ENCODE measurements at regions not wholly inside any gene's neighbourhood (a gene's known extent, or its start where the extent isn't known, plus 50 kb on each side); places are given as distances from the start of the nearest gene placed in this dataset.

GRCh38 chrX:110851780-110852179 lies 56.2 kb upstream of the CHRDL1 start:
- dilution Hi-C loops (cut with MboI; ENCODE audit: extremely low pct_ligation_motif_present, low sequenced_read_pairs) (no loop called here), intact Hi-C loops (cut with micrococcal nuclease) (loop anchor here (1.0 to 10.0 kb wide), 2 partner anchors 393 to 401 kb away; no protein-coding TSS in a partner anchor)
- Histone ChIP-seq H3K36me3 (ENCODE audit: control insufficient read depth in 2 of 2, extremely low read depth in 1 of 2, insufficient read depth in 2 of 2, low read length in 2 of 2) (no peaks in the 10 kb centered on the region), H3K9me1 (replicated peaks; ENCODE audit: control insufficient read depth, extremely low read depth, insufficient read depth, low read length) (no peaks in the 10 kb centered on the region), H2AFZ (ENCODE audit: low read depth, low read length) (no peak overlapping the region), H3K9ac (replicated peaks; ENCODE audit: extremely low read depth, insufficient read depth, low read length) (no peak overlapping the region), H3K4me3 (replicated peaks in 1 of 3; ENCODE audit: insufficient read depth in 1 of 3, low read depth in 1 of 3, low read length in 3 of 3) (no peak overlapping the region), H3K79me2 (ENCODE audit: control insufficient read depth, insufficient read depth, low read length) (no peaks in the 10 kb centered on the region), H3K27ac (ENCODE audit: insufficient read depth, low read depth, low read length) (no peak overlapping the region), H3K27me3 (ENCODE audit: control insufficient read depth in 2 of 2, insufficient read depth in 2 of 2, low read length in 2 of 2) (no peaks in the 10 kb centered on the region), H3K9me3 (replicated peaks; ENCODE audit: control insufficient read depth, insufficient read depth, low read length) (no peaks in the 10 kb centered on the region), H4K20me1 (replicated peaks; ENCODE audit: control insufficient read depth, extremely low read depth, insufficient read depth, low read length) (no peaks in the 10 kb centered on the region), H3K4me2 (ENCODE audit: insufficient read depth, low read length) (no peak overlapping the region), H3K4me1 (ENCODE audit: control insufficient read depth, extremely low read depth, insufficient read depth, low read length) (no peaks in the 10 kb centered on the region)
- DNase-seq (ENCODE audit: low read depth, low spot score) (no peak), FAIRE-seq (no peak)
- no TSS peak for BruUV-seq (replicated peaks)
- POLR2A ChIA-PET = no interaction called here
- TF ChIP-seq POLR2AphosphoS5 (IDR thresholded peaks at IDR 0.05; ENCODE audit: insufficient read depth, low read depth, low read length) (no peak), MYC (IDR thresholded peaks at IDR 0.05; ENCODE audit: low read depth, low read length) (no peak), EZH2 (IDR thresholded peaks at IDR 0.05; ENCODE audit: borderline replicate concordance, low read depth, low read length, severe bottlenecking) (no peak), JUN (IDR thresholded peaks at IDR 0.05; ENCODE audit: borderline replicate concordance, insufficient read depth, insufficient read length, low read depth) (no peak), POLR2A (IDR thresholded peaks at IDR 0.05; ENCODE audit: low read depth, low read length) (no peak), MAX (IDR thresholded peaks at IDR 0.05; ENCODE audit: insufficient read depth, insufficient read length) (no peak), CTCF (IDR thresholded peaks at IDR 0.05; ENCODE audit: extremely low read depth in 1 of 2, insufficient read depth in 1 of 2, low read depth in 1 of 2, low read length in 2 of 2) (no peak), GATA2 (IDR thresholded peaks at IDR 0.05; ENCODE audit: insufficient read depth, insufficient read length, low read depth, low read length) (no peak)
- CTCF ChIA-PET = no interaction called here

All from endothelial cell of umbilical vein (primary cell).